Adrenal gland (tissue), 5 donors: ENCODE measurements at regions not wholly inside any gene's neighbourhood (a gene's known extent, or its start where the extent isn't known, plus 50 kb on each side); places are given as distances from the start of the nearest gene placed in this dataset.

Source experiments
- POLR2A ChIP-seq, 2 donors: fragments of 450-650 bp; IDR thresholded peaks; one replicate each; pipeline ENCODE4 v1.6.1; 2017; ENCODE audit warnings: antibody characterized with exemption in 2 of 2, mild to moderate bottlenecking in 2 of 2, moderate library complexity in 1 of 2
- TF ChIP-seq, protein P1 (sequence below), 6 experiments: fragments of 450-650 bp in 4 of 6; fragments of 200-600 bp in 2 of 6; sonication (generic) in 1 of 6; IDR thresholded peaks; 1 replicate in 5 of 6; 2 replicates in 1 of 6; pipeline versions ENCODE4 v1.5.1 to v1.8.0; 2016 to 2021; ENCODE audit warnings: antibody characterized with exemption in 6 of 6, mild to moderate bottlenecking in 2 of 6, moderate library complexity in 1 of 6
- donor health status: DM: no; HTN: no; CAD: no.

- TF ChIP-seq, protein P1, sequence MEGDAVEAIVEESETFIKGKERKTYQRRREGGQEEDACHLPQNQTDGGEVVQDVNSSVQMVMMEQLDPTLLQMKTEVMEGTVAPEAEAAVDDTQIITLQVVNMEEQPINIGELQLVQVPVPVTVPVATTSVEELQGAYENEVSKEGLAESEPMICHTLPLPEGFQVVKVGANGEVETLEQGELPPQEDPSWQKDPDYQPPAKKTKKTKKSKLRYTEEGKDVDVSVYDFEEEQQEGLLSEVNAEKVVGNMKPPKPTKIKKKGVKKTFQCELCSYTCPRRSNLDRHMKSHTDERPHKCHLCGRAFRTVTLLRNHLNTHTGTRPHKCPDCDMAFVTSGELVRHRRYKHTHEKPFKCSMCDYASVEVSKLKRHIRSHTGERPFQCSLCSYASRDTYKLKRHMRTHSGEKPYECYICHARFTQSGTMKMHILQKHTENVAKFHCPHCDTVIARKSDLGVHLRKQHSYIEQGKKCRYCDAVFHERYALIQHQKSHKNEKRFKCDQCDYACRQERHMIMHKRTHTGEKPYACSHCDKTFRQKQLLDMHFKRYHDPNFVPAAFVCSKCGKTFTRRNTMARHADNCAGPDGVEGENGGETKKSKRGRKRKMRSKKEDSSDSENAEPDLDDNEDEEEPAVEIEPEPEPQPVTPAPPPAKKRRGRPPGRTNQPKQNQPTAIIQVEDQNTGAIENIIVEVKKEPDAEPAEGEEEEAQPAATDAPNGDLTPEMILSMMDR (IDR thresholded peaks at IDR 0.05): no peak
- TF ChIP-seq POLR2A (IDR thresholded peaks at IDR 0.05): no peak
Observed at GRCh38 chr2:109670556-109671411, 56.6 kb downstream of the SOWAHC start.
